Fibroblast of lung (primary cell): ENCODE measurements at regions not wholly inside any gene's neighbourhood (a gene's known extent, or its start where the extent isn't known, plus 50 kb on each side); places are given as distances from the start of the nearest gene placed in this dataset.
A peak's percentile ranks its signal among the peaks of the same experiment; 100 is the strongest.

Experiments
- DNase-seq, 2 donors: peaks; one replicate each; pipeline versions ENCODE4 v3.0.0 to v3.0.0-alpha.2; 2010; ENCODE audit warnings: low read depth in 2 of 2
- H2AFZ ChIP-seq: 2 replicates; pipeline ENCODE4 v1.5.1; 2012; ENCODE audit warnings: low read length, control low read depth, inconsistent platforms
- H3K27ac ChIP-seq: 2 replicates; pipeline ENCODE4 v1.5.1; 2011; ENCODE audit warnings: low read length, control low read depth; ENCODE audit not compliant: insufficient read depth
- H3K27me3 ChIP-seq: 2 replicates; pipeline ENCODE4 v1.5.1; 2011; ENCODE audit warnings: mild to moderate bottlenecking, low read length; ENCODE audit not compliant: control insufficient read depth, insufficient read depth
- H3K36me3 ChIP-seq: 2 replicates; pipeline ENCODE4 v1.5.1; 2011; ENCODE audit warnings: low read length; ENCODE audit not compliant: control insufficient read depth, insufficient read depth
- H3K4me1 ChIP-seq: 2 replicates; pipeline ENCODE4 v1.5.1; 2011; ENCODE audit warnings: low read length; ENCODE audit not compliant: control insufficient read depth, insufficient read depth; ENCODE audit errors: extremely low read depth
- H3K4me2 ChIP-seq: 2 replicates; pipeline ENCODE4 v1.5.1; 2011; ENCODE audit warnings: low read length, control low read depth; ENCODE audit not compliant: insufficient read depth; ENCODE audit errors: extremely low read depth
- H3K4me3 ChIP-seq, 4 experiments: fragments of 200-600 bp in 1 of 4; sonication (generic) in 1 of 4; replicated peaks in 1 of 4; 2 replicates each; pipeline ENCODE4 v1.5.1; 2011 to 2016; ENCODE audit warnings: low read length in 4 of 4, low read depth in 3 of 4, mild to moderate bottlenecking in 3 of 4, control low read depth in 2 of 4, inconsistent platforms in 1 of 4, mixed read lengths in 1 of 4; ENCODE audit not compliant: insufficient read depth in 1 of 4; ENCODE audit errors: control extremely low read depth in 1 of 4
- H3K79me2 ChIP-seq: 2 replicates; pipeline ENCODE4 v1.5.1; 2012; ENCODE audit warnings: mild to moderate bottlenecking, low read length, inconsistent platforms; ENCODE audit not compliant: control insufficient read depth, insufficient read depth
- H3K9ac ChIP-seq: 2 replicates; pipeline ENCODE4 v1.5.1; 2011; ENCODE audit warnings: mild to moderate bottlenecking, low read length, control low read depth; ENCODE audit not compliant: insufficient read depth
- H3K9me3 ChIP-seq: 2 replicates; pipeline ENCODE4 v1.5.1; 2012; ENCODE audit warnings: low read depth, low read length; ENCODE audit not compliant: control insufficient read depth, insufficient read depth
- H4K20me1 ChIP-seq: 2 replicates; pipeline ENCODE4 v1.5.1; 2011; ENCODE audit warnings: low read length; ENCODE audit not compliant: control insufficient read depth, insufficient read depth; ENCODE audit errors: extremely low read depth
- CTCF ChIP-seq, 2 donors: IDR thresholded peaks in 1 of 2; conservative IDR thresholded peaks in 1 of 2; 1 replicate in 1 of 2; 2 replicates in 1 of 2; pipeline ENCODE4 v1.5.1; 2011 to 2012; ENCODE audit warnings: low read length in 2 of 2, control low read depth in 1 of 2, inconsistent platforms in 1 of 2, low read depth in 1 of 2, mild to moderate bottlenecking in 1 of 2
- EZH2 ChIP-seq: IDR thresholded peaks from 2 replicates; pipeline ENCODE4 v1.5.1; 2012; ENCODE audit warnings: low read length, control low read depth, mild to moderate bottlenecking; ENCODE audit errors: missing control alignments

- Histone ChIP-seq H3K27me3 (no peaks in the 10 kb centered on the region), H3K9me3 (no peaks in the 10 kb centered on the region), H3K4me2 (no peak overlapping the region), H3K9ac (no peak overlapping the region), H3K36me3 (no peaks in the 10 kb centered on the region), H3K27ac (no peak overlapping the region), H4K20me1 (no peaks in the 10 kb centered on the region), H2AFZ (no peak overlapping the region), H3K79me2 (no peaks in the 10 kb centered on the region), H3K4me1 (no peaks in the 10 kb centered on the region), H3K4me3 (no peak overlapping the region)
- no peak for DNase-seq
- no peak for TF ChIP-seq CTCF (conservative IDR thresholded peaks at IDR 0.05 in 1 of 2, IDR thresholded peaks at IDR 0.05 in 1 of 2; ENCODE audit: low read depth in 1 of 2, low read length in 2 of 2)
- no peak for TF ChIP-seq EZH2
Observed at GRCh38 chr1:232538943-232539302, 91.0 kb downstream of the SIPA1L2 start.

GRCh38 chr1:232538224-232538942 lies 91.5 kb downstream of the SIPA1L2 start:
- Histone ChIP-seq H3K79me2 (no peaks in the 10 kb centered on the region), H3K4me1 (no peaks in the 10 kb centered on the region), H2AFZ (no peak overlapping the region), H3K9me3 (no peaks in the 10 kb centered on the region), H3K4me3 (no peak overlapping the region), H3K36me3 (no peaks in the 10 kb centered on the region), H3K4me2 (no peak overlapping the region), H3K27ac (no peak overlapping the region), H3K27me3 (no peaks in the 10 kb centered on the region), H4K20me1 (no peaks in the 10 kb centered on the region), H3K9ac (no peak overlapping the region)
- peak; percentile 31 to 80 for DNase-seq
- TF ChIP-seq EZH2 (no peak), CTCF (conservative IDR thresholded peaks at IDR 0.05 in 1 of 2, IDR thresholded peaks at IDR 0.05 in 1 of 2; ENCODE audit: low read depth in 1 of 2, low read length in 2 of 2) (no peak)

GRCh38 chr1:232534552-232535517 lies 95.1 kb downstream of the SIPA1L2 start:
- no peak overlapping the region for H3K27ac ChIP-seq
- no peaks in the 10 kb centered on the region for H3K4me1 ChIP-seq
- H3K79me2 ChIP-seq, result no peaks in the 10 kb centered on the region
- H3K9me3 ChIP-seq, result no peaks in the 10 kb centered on the region
- H4K20me1 ChIP-seq, result no peaks in the 10 kb centered on the region
- DNase-seq, result no peak
- no peaks in the 10 kb centered on the region for H3K27me3 ChIP-seq
- H3K36me3 ChIP-seq, result no peaks in the 10 kb centered on the region
- H3K9ac ChIP-seq, result no peak overlapping the region
- no peak overlapping the region for H3K4me2 ChIP-seq
- no peak overlapping the region for H2AFZ ChIP-seq
- TF ChIP-seq EZH2 (no peak), CTCF (conservative IDR thresholded peaks at IDR 0.05 in 1 of 2, IDR thresholded peaks at IDR 0.05 in 1 of 2; ENCODE audit: low read depth in 1 of 2, low read length in 2 of 2) (no peak)
- no peak overlapping the region for H3K4me3 ChIP-seq
